Gastroesophageal sphincter (tissue), 3 donors: ENCODE measurements at regions not wholly inside any gene's neighbourhood (a gene's known extent, or its start where the extent isn't known, plus 50 kb on each side); places are given as distances from the start of the nearest gene placed in this dataset.

Source experiments
- CTCF ChIP-seq, 4 experiments: fragments of 200-600 bp in 2 of 4; fragments of 450-650 bp in 2 of 4; sonication (generic) in 1 of 4; IDR thresholded peaks; one replicate each; pipeline ENCODE4 v1.5.1; 2017 to 2019; ENCODE audit warnings: antibody characterized with exemption in 4 of 4, mild to moderate bottlenecking in 2 of 4, moderate library complexity in 2 of 4
- EP300 ChIP-seq: sonication (generic); formaldehyde crosslinking; IDR thresholded peaks from one replicate; pipeline ENCODE4 v1.6.1; 2017; ENCODE audit warnings: antibody characterized with exemption, mild to moderate bottlenecking
- POLR2A ChIP-seq, 2 donors: fragments of 450-650 bp; IDR thresholded peaks; one replicate each; pipeline ENCODE4 v1.6.1; 2017; ENCODE audit warnings: antibody characterized with exemption in 2 of 2, mild to moderate bottlenecking in 2 of 2, moderate library complexity in 1 of 2

- no peak for TF ChIP-seq CTCF (IDR thresholded peaks at IDR 0.05)
- no peak for TF ChIP-seq POLR2A (IDR thresholded peaks at IDR 0.05)
- TF ChIP-seq EP300 = no peak
Measured at GRCh38 chr12:88298761-88299242, 156.7 kb downstream of the TMTC3 start.
